Thymus (tissue), 11 donors: ENCODE measurements at regions not wholly inside any gene's neighbourhood (a gene's known extent, or its start where the extent isn't known, plus 50 kb on each side); places are given as distances from the start of the nearest gene placed in this dataset.
A peak's percentile ranks its signal among the peaks of the same experiment; 100 is the strongest.
"Not testable (repeated sequence)": the region's sequence is repeated elsewhere in the genome, so short reads cannot be mapped to it uniquely, and the experiment has no call there.

Experiments
- DNase-seq, 9 donors: peaks; one replicate each; pipeline ENCODE4 v3.0.0-alpha.2; 2013; ENCODE audit warnings: low spot score in 9 of 9, low read depth in 6 of 9, missing footprints in 1 of 9
- H3K27ac ChIP-seq, 2 donors: one replicate each; pipeline ENCODE4 v1.5.1; 2013; ENCODE audit warnings: control low read depth in 1 of 2, low read depth in 1 of 2, low read length in 1 of 2, mild to moderate bottlenecking in 1 of 2, moderate library complexity in 1 of 2
- H3K27me3 ChIP-seq, 2 donors: one replicate each; pipeline ENCODE4 v1.5.1; 2013; ENCODE audit warnings: low read length in 1 of 2; ENCODE audit not compliant: control insufficient read depth in 2 of 2, insufficient read depth in 1 of 2
- H3K36me3 ChIP-seq, 2 donors: one replicate each; pipeline ENCODE4 v1.5.1; 2013; ENCODE audit warnings: low read length in 1 of 2, mild to moderate bottlenecking in 1 of 2, moderate library complexity in 1 of 2; ENCODE audit not compliant: control insufficient read depth in 2 of 2, insufficient read depth in 2 of 2
- H3K4me1 ChIP-seq, 2 donors: one replicate each; pipeline ENCODE4 v1.5.1; 2013; ENCODE audit warnings: low read length in 2 of 2; ENCODE audit not compliant: control insufficient read depth in 2 of 2, insufficient read depth in 2 of 2
- H3K4me3 ChIP-seq, 2 donors: one replicate each; pipeline ENCODE4 v1.5.1; 2013; ENCODE audit warnings: low read length in 2 of 2, control low read depth in 1 of 2, mild to moderate bottlenecking in 1 of 2
- H3K9me3 ChIP-seq, 2 donors: one replicate each; pipeline ENCODE4 v1.5.1; 2013; ENCODE audit warnings: low read length in 1 of 2, mild to moderate bottlenecking in 1 of 2; ENCODE audit not compliant: control insufficient read depth in 2 of 2, insufficient read depth in 1 of 2
- whole genome bisulfite sequencing: extraction: QIAGEN DNeasy Blood & Tissue Kit; methylation state at CpG from one replicate; pipeline ENCODE4 v1.1.7; 2013; 5-methylcytosine and 5-hydroxymethylcytosine counted together
- donor health status: healthy.

- Histone ChIP-seq H3K27ac (no peak overlapping the region), H3K36me3 (no peaks in the 10 kb centered on the region), H3K4me1 (no peaks in the 10 kb centered on the region), H3K27me3 (no peaks in the 10 kb centered on the region), H3K4me3 (no peak overlapping the region), H3K9me3 (no peaks in the 10 kb centered on the region)
- no peak for DNase-seq
- WGBS: 65% methylated on average over 3 of the region's 3 CpGs
Observed at GRCh38 chr14:55835985-55836384, 256.0 kb downstream of the KTN1 start.

- Histone ChIP-seq H3K4me3 (no peak overlapping the region), H3K4me1 (no peaks in the 10 kb centered on the region), H3K36me3 (no peaks in the 10 kb centered on the region), H3K27me3 (no peaks in the 10 kb centered on the region), H3K9me3 (no peaks in the 10 kb centered on the region), H3K27ac (no peak overlapping the region)
- DNase-seq: no peak
- 98% methylated on average over 1 of the region's 1 CpG for WGBS
Observed at GRCh38 chr14:55837467-55837866, 257.5 kb downstream of the KTN1 start.

- Histone ChIP-seq H3K4me3 (no peak overlapping the region), H3K27ac (no peak overlapping the region), H3K9me3 (no peaks in the 10 kb centered on the region), H3K27me3 (no peaks in the 10 kb centered on the region), H3K4me1 (peaks cover 0 to 2% of the 10 kb centered on the region in 2 donors), H3K36me3 (no peaks in the 10 kb centered on the region)
- no peak for DNase-seq
- WGBS: 80% methylated on average over 3 of the region's 3 CpGs
Observed at GRCh38 chr14:55838529-55839052, 258.6 kb downstream of the KTN1 start.

GRCh38 chr14:55839301-55839947 is 259.4 kb downstream of the KTN1 start:
- DNase-seq, H3K4me1 ChIP-seq: not testable (repeated sequence)
- whole genome bisulfite sequencing: 87% methylated on average over 41 of the region's 41 CpGs

GRCh38 chr14:55840821-55841220 is 260.8 kb downstream of the KTN1 start:
- Histone ChIP-seq H3K27ac (no peak overlapping the region), H3K4me1 (peaks cover 0 to 2% of the 10 kb centered on the region in 2 donors), H3K27me3 (no peaks in the 10 kb centered on the region), H3K9me3 (peaks cover 0 to 1% of the 10 kb centered on the region in 2 donors), H3K4me3 (no peak overlapping the region), H3K36me3 (no peaks in the 10 kb centered on the region)
- 96% methylated on average over 6 of the region's 6 CpGs for WGBS
- no peak for DNase-seq

More at GRCh38 chr14:55839301-55839947, 259.4 kb downstream of the KTN1 start:
- not testable (repeated sequence) for H3K27me3 ChIP-seq, H3K9me3 ChIP-seq, H3K27ac ChIP-seq, H3K4me3 ChIP-seq, H3K36me3 ChIP-seq

- DNase-seq: no peak
- Histone ChIP-seq H3K9me3 (peaks cover 0 to 5% of the 10 kb centered on the region in 2 donors), H3K27ac (no peak overlapping the region), H3K4me1 (peaks cover 0 to 2% of the 10 kb centered on the region in 2 donors), H3K36me3 (no peaks in the 10 kb centered on the region), H3K4me3 (no peak overlapping the region), H3K27me3 (no peaks in the 10 kb centered on the region)
- WGBS: 84% methylated on average over 6 of the region's 6 CpGs
Observed at GRCh38 chr14:55841625-55842024, 261.6 kb downstream of the KTN1 start.

GRCh38 chr14:55843718-55844403 is 263.9 kb downstream of the KTN1 start:
- Histone ChIP-seq H3K36me3 (no peaks in the 10 kb centered on the region), H3K4me3 (no peak overlapping the region), H3K27ac (no peak overlapping the region), H3K9me3 (peaks cover 0 to 5% of the 10 kb centered on the region in 2 donors), H3K27me3 (no peaks in the 10 kb centered on the region), H3K4me1 (peaks cover 0 to 2% of the 10 kb centered on the region in 2 donors)
- DNase-seq: peak in 1 of 9 donors; percentile 4
- WGBS: 68% methylated on average over 8 of the region's 8 CpGs

GRCh38 chr14:55845963-55846825 is 266.2 kb downstream of the KTN1 start:
- 93% methylated on average over 9 of the region's 9 CpGs for WGBS
- no peak for DNase-seq
- Histone ChIP-seq H3K36me3 (no peaks in the 10 kb centered on the region), H3K4me1 (peaks cover 0 to 2% of the 10 kb centered on the region in 2 donors), H3K27ac (no peak overlapping the region), H3K9me3 (peaks cover 0 to 5% of the 10 kb centered on the region in 2 donors), H3K4me3 (no peak overlapping the region), H3K27me3 (no peaks in the 10 kb centered on the region)
